WTC11 (cell line): ENCODE measurements at regions not wholly inside any gene's neighbourhood (a gene's known extent, or its start where the extent isn't known, plus 50 kb on each side); places are given as distances from the start of the nearest gene placed in this dataset.
A peak's percentile ranks its signal among the peaks of the same experiment; 100 is the strongest.

ENCODE experiments used
- ATAC-seq: fragments of 200-7000 bp; cut with Tn5 transposase; 2 replicates; pipeline ENCODE4 v1.10.0; 2021; ENCODE audit warnings: mild to moderate bottlenecking, moderate library complexity
- CTCF ChIA-PET: fragments of 300-600 bp; sonication (Branson Sonifier 250); formaldehyde crosslinking; loops from one replicate; lab custom pipeline; 2021; ENCODE audit warnings: antibody characterized with exemption; lab: Charles Lee
- POLR2A ChIA-PET: fragments of 350-600 bp; sonication (Branson Sonifier 250); formaldehyde crosslinking; loops from one replicate; lab custom pipeline; 2021; ENCODE audit warnings: antibody characterized with exemption; lab: Charles Lee
- DNase-seq: peaks from one replicate; pipeline ENCODE4 v3.0.0; 2021; ENCODE audit warnings: low spot score
- H3K27ac Mint-ChIP-seq: 2 replicates; pipeline ENCODE4 v1.8.0; 2021; ENCODE audit warnings: mixed read lengths
- H3K27me3 Mint-ChIP-seq: 2 replicates; pipeline ENCODE4 v1.8.0; 2021; ENCODE audit warnings: low read depth, mild to moderate bottlenecking, moderate library complexity, mixed read lengths
- H3K36me3 Mint-ChIP-seq: 2 replicates; pipeline ENCODE4 v1.8.0; 2021; ENCODE audit warnings: mixed read lengths
- H3K4me1 Mint-ChIP-seq: 2 replicates; pipeline ENCODE4 v1.8.0; 2022; ENCODE audit warnings: mixed read lengths
- H3K4me3 Mint-ChIP-seq: 2 replicates; pipeline ENCODE4 v1.8.0; 2021; ENCODE audit warnings: mild to moderate bottlenecking, moderate library complexity, mixed read lengths
- H3K9me3 Mint-ChIP-seq: 2 replicates; pipeline ENCODE4 v1.8.0; 2021; ENCODE audit warnings: mixed read lengths
- CREM ChIP-seq: sonication (generic); formaldehyde crosslinking; IDR thresholded peaks from 2 replicates; pipeline ENCODE4 v1.8.1; 2022; ENCODE audit warnings: mild to moderate bottlenecking, missing genetic modification reagents, moderate library complexity
- IRF2 ChIP-seq: sonication (generic); formaldehyde crosslinking; IDR thresholded peaks from 2 replicates; pipeline ENCODE4 v1.8.0; 2022; ENCODE audit warnings: low read depth, missing genetic modification reagents, borderline replicate concordance
- KAT7 ChIP-seq: sonication (generic); formaldehyde crosslinking; IDR thresholded peaks from 2 replicates; pipeline ENCODE4 v1.8.1; 2023; ENCODE audit warnings: missing genetic modification reagents, mild to moderate bottlenecking, borderline replicate concordance
- SOX15 ChIP-seq: fragments of 250-450 bp; sonication (Bioruptor Pico); IDR thresholded peaks from 2 replicates; pipeline ENCODE4 v1.9.0; 2021; ENCODE audit warnings: mild to moderate bottlenecking
- SP1 ChIP-seq: sonication (generic); formaldehyde crosslinking; conservative IDR thresholded peaks from 2 replicates; pipeline ENCODE4 v1.8.1; 2022; ENCODE audit warnings: missing genetic modification reagents
- ZBTB21 ChIP-seq: sonication (generic); formaldehyde crosslinking; IDR thresholded peaks from 2 replicates; pipeline ENCODE4 v1.8.1; 2023; ENCODE audit warnings: mild to moderate bottlenecking, missing genetic modification reagents, borderline replicate concordance
- ZNF219 ChIP-seq: sonication (generic); formaldehyde crosslinking; IDR thresholded peaks from 2 replicates; pipeline ENCODE4 v1.8.0; 2023; ENCODE audit warnings: missing genetic modification reagents, mild to moderate bottlenecking, borderline replicate concordance
- ZNF317 ChIP-seq: sonication (generic); formaldehyde crosslinking; IDR thresholded peaks from 2 replicates; pipeline ENCODE4 v1.8.1; 2023; ENCODE audit warnings: low read depth, mild to moderate bottlenecking, moderate library complexity, missing genetic modification reagents, borderline replicate concordance
- TF ChIP-seq, protein P1 (sequence below): sonication (generic); formaldehyde crosslinking; conservative IDR thresholded peaks from 2 replicates; pipeline ENCODE4 v1.8.1; 2023; ENCODE audit warnings: mild to moderate bottlenecking, low read depth, missing genetic modification reagents, moderate library complexity
- TF ChIP-seq, protein P2 (sequence below): sonication (generic); formaldehyde crosslinking; IDR thresholded peaks from 2 replicates; pipeline ENCODE4 v1.8.1; 2022; ENCODE audit warnings: missing genetic modification reagents, borderline replicate concordance
- TF ChIP-seq, protein P3 (sequence below): sonication (generic); formaldehyde crosslinking; IDR thresholded peaks from 2 replicates; pipeline ENCODE4 v1.8.1; 2023; ENCODE audit warnings: mild to moderate bottlenecking, missing genetic modification reagents, moderate library complexity
- TF ChIP-seq, protein P4 (sequence below): fragments of 250-450 bp; sonication (Bioruptor Pico); conservative IDR thresholded peaks from 2 replicates; pipeline ENCODE4 v1.9.0; 2021; ENCODE audit warnings: mild to moderate bottlenecking
- TF ChIP-seq, protein P5 (sequence below): fragments of 250-450 bp; sonication (Bioruptor Pico); IDR thresholded peaks from 2 replicates; pipeline ENCODE4 v1.8.0; 2021; ENCODE audit warnings: mild to moderate bottlenecking
- TF ChIP-seq, protein P6 (sequence below): fragments of 200-600 bp; IDR thresholded peaks from 2 replicates; pipeline ENCODE4 v1.8.0; 2022; ENCODE audit warnings: antibody characterized with exemption
- TF ChIP-seq, protein P7 (sequence below): sonication (generic); formaldehyde crosslinking; IDR thresholded peaks from 2 replicates; pipeline ENCODE4 v1.8.1; 2023; ENCODE audit warnings: mild to moderate bottlenecking, missing genetic modification reagents
- TF ChIP-seq, protein P8 (sequence below): fragments of 250-450 bp; sonication (Bioruptor Pico); IDR thresholded peaks from 2 replicates; pipeline ENCODE4 v2.1.2; 2022; ENCODE audit warnings: mild to moderate bottlenecking, moderate library complexity

DNA sequence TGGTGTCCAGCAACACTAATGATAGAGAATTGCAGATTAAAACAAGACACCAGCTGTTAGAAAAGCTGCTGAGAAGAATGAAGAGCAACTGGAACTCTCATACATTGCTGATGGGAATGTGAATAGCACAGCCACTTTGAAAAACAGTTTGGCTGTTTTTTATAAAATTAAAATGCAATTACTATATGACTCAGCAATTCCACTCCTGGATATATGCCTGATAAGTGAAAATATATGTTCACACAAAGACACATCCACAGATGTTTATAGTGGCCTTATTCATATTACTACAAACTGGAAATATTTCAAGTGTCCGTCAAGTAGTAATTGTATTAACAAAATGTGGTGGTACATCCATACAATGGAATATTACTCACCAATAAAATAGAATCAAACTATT, 99.7 kb upstream of the HAO2 start (continued):
- TF ChIP-seq, protein P1, sequence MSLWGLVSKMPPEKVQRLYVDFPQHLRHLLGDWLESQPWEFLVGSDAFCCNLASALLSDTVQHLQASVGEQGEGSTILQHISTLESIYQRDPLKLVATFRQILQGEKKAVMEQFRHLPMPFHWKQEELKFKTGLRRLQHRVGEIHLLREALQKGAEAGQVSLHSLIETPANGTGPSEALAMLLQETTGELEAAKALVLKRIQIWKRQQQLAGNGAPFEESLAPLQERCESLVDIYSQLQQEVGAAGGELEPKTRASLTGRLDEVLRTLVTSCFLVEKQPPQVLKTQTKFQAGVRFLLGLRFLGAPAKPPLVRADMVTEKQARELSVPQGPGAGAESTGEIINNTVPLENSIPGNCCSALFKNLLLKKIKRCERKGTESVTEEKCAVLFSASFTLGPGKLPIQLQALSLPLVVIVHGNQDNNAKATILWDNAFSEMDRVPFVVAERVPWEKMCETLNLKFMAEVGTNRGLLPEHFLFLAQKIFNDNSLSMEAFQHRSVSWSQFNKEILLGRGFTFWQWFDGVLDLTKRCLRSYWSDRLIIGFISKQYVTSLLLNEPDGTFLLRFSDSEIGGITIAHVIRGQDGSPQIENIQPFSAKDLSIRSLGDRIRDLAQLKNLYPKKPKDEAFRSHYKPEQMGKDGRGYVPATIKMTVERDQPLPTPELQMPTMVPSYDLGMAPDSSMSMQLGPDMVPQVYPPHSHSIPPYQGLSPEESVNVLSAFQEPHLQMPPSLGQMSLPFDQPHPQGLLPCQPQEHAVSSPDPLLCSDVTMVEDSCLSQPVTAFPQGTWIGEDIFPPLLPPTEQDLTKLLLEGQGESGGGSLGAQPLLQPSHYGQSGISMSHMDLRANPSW, result no peak
- TF ChIP-seq ZBTB21 (CRISPR knock-in tag), result no peak

DNA sequence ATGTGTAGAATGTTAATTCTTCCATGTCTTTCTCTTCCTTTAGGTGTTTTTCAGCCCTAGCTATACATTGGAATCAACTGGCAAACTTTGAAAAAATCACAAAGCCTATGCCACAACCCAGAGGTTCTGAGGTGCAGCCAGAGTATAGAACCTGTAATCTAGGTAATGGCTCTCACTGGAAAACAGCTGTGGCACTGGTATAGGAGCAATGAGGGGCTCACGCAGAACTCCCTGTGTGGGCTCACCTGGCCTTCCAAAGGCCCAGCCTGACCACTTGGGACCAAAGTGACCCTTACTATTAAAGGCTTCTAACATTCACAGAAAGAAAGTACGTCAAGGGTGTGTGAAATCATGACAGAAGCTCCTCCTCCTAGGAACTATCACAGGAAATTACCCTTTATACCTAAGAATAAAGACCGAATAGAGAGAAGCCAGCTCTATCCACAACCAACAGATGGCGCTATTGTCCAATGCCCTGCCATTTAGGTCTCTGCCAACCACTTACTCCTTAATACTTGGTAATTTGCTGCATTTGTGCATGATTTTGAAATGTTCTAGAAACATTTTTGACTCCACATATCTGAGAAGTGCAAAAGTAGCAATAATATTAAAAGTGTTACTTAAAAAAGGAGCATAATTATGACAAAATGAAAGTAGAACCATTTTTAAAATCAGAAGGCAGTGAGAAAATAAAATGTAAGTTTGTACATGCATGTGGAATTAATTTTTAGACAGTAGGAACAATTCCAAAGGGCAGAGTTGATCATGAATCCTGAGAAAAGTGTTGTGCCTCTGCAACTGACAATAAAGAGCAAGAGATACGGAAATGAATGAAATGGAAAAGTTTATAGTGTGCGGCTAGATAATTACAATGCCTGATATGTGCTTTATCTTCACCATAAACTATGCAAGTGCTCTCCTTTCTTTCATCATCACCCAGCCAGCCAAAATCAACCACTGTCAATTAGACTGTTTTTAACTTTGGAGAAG, 93.1 kb upstream of the HAO2 start:
- ChIA-PET POLR2A (no interaction called here), CTCF (interaction anchor here (0.6 to 3.4 kb wide), 71 partner anchors 8 to 1198 kb away, joined by 3 to 53 read pairs (median 5); partner anchors contain the start of genes ADAM30 and WARS2)

DNA sequence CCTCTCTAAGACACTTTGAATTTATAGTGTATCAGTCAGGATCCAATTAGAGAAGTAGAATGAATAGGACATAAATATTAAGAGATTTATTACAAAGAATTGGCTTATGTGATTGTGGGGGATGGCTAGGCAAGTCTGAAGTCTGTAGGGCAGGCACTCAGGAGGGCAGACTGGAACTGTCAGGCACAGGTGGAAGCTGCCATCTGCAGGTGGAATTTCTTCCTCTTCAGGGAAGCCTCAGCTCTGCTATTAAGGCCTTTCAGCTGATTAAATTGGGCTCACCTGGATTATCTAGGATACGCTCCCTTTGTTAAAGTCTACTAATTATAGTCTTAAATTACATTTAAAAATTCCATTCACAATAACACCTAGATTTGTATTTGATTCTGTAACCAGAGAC, 92.0 kb upstream of the HAO2 start:
- DNase-seq, result peak; percentile 27
- peak; percentile 80 for ATAC-seq
- peaks cover 3% of the 10 kb centered on the region; the same call in 1 of the 2 replicates for H3K36me3 Mint-ChIP-seq
- peaks cover 12% of the 10 kb centered on the region for H3K4me1 Mint-ChIP-seq
- POLR2A ChIA-PET, result interaction anchor here (0.7 kb wide), 2 partner anchors 72 to 392 kb away, joined by 3 read pairs; no protein-coding TSS in a partner anchor
- H3K4me3 Mint-ChIP-seq, result no peak overlapping the region
- no peak overlapping the region for H3K27ac Mint-ChIP-seq
- peaks cover 4% of the 10 kb centered on the region; the same call in 1 of the 2 replicates for H3K9me3 Mint-ChIP-seq
- CTCF ChIA-PET, result interaction anchor here (0.6 to 3.4 kb wide), 30 partner anchors 9 to 1199 kb away, joined by 3 to 53 read pairs (median 5); partner anchors contain the start of gene WARS2
- 0 out of 2 replicates have a peak, but pooled peaks cover 2% of the 10 kb centered on the region for H3K27me3 Mint-ChIP-seq
- TF ChIP-seq, protein P2, sequence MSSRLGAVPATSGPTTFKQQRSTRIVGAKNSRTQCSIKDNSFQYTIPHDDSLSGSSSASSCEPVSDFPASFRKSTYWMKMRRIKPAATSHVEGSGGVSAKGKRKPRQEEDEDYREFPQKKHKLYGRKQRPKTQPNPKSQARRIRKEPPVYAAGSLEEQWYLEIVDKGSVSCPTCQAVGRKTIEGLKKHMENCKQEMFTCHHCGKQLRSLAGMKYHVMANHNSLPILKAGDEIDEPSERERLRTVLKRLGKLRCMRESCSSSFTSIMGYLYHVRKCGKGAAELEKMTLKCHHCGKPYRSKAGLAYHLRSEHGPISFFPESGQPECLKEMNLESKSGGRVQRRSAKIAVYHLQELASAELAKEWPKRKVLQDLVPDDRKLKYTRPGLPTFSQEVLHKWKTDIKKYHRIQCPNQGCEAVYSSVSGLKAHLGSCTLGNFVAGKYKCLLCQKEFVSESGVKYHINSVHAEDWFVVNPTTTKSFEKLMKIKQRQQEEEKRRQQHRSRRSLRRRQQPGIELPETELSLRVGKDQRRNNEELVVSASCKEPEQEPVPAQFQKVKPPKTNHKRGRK (CRISPR knock-in tag), result no peak
- TF ChIP-seq SOX15, result no peak
- TF ChIP-seq SP1 (CRISPR knock-in tag), result no peak
- TF ChIP-seq, protein P3, sequence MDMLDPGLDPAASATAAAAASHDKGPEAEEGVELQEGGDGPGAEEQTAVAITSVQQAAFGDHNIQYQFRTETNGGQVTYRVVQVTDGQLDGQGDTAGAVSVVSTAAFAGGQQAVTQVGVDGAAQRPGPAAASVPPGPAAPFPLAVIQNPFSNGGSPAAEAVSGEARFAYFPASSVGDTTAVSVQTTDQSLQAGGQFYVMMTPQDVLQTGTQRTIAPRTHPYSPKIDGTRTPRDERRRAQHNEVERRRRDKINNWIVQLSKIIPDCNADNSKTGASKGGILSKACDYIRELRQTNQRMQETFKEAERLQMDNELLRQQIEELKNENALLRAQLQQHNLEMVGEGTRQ (CRISPR knock-in tag), result no peak
- TF ChIP-seq, protein P4, sequence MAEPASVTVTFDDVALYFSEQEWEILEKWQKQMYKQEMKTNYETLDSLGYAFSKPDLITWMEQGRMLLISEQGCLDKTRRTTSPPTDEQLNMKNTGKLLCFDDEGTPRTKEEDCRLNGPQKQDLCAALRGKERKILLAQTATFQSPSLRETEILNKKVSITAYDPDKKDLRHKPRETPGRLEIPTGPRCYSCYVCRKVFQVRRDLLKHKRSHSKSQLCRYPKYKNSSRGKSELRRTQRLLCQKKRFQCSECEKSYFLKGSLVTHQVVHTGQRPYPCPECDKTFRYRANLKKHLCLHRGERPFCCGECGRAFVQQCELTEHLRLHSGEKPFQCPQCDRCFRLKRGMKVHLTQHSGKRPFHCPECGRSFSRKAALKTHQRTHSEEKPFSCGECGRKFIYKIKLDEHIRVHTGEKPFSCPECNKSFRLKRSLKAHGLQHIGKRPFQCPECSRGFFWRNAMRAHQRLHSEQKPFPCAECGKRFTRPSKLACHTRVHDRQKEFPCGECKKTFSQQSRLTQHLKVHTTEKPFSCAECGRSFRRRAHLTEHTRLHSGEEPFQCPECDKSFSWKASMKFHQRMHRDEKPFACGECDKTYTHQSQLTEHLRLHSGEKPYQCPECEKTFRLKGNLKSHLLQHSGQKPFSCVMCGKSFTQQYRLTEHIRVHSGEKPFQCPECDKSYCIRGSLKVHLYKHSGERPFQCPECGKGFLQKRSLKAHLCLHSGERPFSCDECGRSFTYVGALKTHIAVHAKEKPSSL (CRISPR knock-in tag), result no peak
- TF ChIP-seq, protein P5, sequence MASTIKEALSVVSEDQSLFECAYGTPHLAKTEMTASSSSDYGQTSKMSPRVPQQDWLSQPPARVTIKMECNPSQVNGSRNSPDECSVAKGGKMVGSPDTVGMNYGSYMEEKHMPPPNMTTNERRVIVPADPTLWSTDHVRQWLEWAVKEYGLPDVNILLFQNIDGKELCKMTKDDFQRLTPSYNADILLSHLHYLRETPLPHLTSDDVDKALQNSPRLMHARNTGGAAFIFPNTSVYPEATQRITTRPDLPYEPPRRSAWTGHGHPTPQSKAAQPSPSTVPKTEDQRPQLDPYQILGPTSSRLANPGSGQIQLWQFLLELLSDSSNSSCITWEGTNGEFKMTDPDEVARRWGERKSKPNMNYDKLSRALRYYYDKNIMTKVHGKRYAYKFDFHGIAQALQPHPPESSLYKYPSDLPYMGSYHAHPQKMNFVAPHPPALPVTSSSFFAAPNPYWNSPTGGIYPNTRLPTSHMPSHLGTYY (CRISPR knock-in tag), result no peak

More for the DNA sequence above, 93.1 kb upstream of the HAO2 start:
- Mint-ChIP-seq H3K4me3 (no peak overlapping the region), H3K27ac (no peak overlapping the region), H3K36me3 (no peaks in the 10 kb centered on the region), H3K9me3 (no peaks in the 10 kb centered on the region), H3K4me1 (peaks cover 11% of the 10 kb centered on the region), H3K27me3 (0 out of 2 replicates have a peak, but pooled peaks cover 2% of the 10 kb centered on the region)
- TF ChIP-seq, protein P6, sequence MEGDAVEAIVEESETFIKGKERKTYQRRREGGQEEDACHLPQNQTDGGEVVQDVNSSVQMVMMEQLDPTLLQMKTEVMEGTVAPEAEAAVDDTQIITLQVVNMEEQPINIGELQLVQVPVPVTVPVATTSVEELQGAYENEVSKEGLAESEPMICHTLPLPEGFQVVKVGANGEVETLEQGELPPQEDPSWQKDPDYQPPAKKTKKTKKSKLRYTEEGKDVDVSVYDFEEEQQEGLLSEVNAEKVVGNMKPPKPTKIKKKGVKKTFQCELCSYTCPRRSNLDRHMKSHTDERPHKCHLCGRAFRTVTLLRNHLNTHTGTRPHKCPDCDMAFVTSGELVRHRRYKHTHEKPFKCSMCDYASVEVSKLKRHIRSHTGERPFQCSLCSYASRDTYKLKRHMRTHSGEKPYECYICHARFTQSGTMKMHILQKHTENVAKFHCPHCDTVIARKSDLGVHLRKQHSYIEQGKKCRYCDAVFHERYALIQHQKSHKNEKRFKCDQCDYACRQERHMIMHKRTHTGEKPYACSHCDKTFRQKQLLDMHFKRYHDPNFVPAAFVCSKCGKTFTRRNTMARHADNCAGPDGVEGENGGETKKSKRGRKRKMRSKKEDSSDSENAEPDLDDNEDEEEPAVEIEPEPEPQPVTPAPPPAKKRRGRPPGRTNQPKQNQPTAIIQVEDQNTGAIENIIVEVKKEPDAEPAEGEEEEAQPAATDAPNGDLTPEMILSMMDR, result peak; percentile 80
- no peak for TF ChIP-seq ZNF219 (CRISPR knock-in tag)
- TF ChIP-seq CREM (CRISPR knock-in tag), result no peak
- no peak for TF ChIP-seq KAT7 (CRISPR knock-in tag)
- TF ChIP-seq, protein P7, sequence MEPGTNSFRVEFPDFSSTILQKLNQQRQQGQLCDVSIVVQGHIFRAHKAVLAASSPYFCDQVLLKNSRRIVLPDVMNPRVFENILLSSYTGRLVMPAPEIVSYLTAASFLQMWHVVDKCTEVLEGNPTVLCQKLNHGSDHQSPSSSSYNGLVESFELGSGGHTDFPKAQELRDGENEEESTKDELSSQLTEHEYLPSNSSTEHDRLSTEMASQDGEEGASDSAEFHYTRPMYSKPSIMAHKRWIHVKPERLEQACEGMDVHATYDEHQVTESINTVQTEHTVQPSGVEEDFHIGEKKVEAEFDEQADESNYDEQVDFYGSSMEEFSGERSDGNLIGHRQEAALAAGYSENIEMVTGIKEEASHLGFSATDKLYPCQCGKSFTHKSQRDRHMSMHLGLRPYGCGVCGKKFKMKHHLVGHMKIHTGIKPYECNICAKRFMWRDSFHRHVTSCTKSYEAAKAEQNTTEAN (CRISPR knock-in tag), result no peak
- TF ChIP-seq, protein P8, sequence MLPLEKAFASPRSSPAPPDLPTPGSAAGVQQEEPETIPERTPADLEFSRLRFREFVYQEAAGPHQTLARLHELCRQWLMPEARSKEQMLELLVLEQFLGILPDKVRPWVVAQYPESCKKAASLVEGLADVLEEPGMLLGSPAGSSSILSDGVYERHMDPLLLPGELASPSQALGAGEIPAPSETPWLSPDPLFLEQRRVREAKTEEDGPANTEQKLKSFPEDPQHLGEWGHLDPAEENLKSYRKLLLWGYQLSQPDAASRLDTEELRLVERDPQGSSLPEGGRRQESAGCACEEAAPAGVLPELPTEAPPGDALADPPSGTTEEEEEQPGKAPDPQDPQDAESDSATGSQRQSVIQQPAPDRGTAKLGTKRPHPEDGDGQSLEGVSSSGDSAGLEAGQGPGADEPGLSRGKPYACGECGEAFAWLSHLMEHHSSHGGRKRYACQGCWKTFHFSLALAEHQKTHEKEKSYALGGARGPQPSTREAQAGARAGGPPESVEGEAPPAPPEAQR (CRISPR knock-in tag), result no peak
- TF ChIP-seq ZNF317 (CRISPR knock-in tag), result no peak
- no peak for TF ChIP-seq IRF2 (CRISPR knock-in tag)
- peak; percentile 86 for ATAC-seq
- DNase-seq, result peak; percentile 61
